ENCODE measurements at regions not wholly inside any gene's neighbourhood (a gene's known extent, or its start where the extent isn't known, plus 50 kb on each side); places are given as distances from the start of the nearest gene placed in this dataset.

GRCh38 chr12:30384976-30385375 is 310.7 kb downstream of the IPO8 start:
- Histone ChIP-seq H3K4me3 (no peak overlapping the region), H3K4me1 (ENCODE audit: insufficient read depth) (no peaks in the 10 kb centered on the region), H3K9me3 (no peaks in the 10 kb centered on the region), H3K27ac (no peak overlapping the region), H3K27me3 (no peaks in the 10 kb centered on the region), H3K36me3 (no peaks in the 10 kb centered on the region)
- 82 to 98% (median 86%) methylated on average over 1 of the region's 1 CpG for WGBS, 3 donors
- DNase-seq = no peak
- TF ChIP-seq EP300 (IDR thresholded peaks at IDR 0.05) (no peak), POLR2A (IDR thresholded peaks at IDR 0.05) (no peak)
- TF ChIP-seq, protein P1, sequence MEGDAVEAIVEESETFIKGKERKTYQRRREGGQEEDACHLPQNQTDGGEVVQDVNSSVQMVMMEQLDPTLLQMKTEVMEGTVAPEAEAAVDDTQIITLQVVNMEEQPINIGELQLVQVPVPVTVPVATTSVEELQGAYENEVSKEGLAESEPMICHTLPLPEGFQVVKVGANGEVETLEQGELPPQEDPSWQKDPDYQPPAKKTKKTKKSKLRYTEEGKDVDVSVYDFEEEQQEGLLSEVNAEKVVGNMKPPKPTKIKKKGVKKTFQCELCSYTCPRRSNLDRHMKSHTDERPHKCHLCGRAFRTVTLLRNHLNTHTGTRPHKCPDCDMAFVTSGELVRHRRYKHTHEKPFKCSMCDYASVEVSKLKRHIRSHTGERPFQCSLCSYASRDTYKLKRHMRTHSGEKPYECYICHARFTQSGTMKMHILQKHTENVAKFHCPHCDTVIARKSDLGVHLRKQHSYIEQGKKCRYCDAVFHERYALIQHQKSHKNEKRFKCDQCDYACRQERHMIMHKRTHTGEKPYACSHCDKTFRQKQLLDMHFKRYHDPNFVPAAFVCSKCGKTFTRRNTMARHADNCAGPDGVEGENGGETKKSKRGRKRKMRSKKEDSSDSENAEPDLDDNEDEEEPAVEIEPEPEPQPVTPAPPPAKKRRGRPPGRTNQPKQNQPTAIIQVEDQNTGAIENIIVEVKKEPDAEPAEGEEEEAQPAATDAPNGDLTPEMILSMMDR (IDR thresholded peaks at IDR 0.05) = no peak
- intact Hi-C loops (cut with DNase I) = no loop called here

GRCh38 chr12:30378307-30378706 is 317.4 kb downstream of the IPO8 start:
- no peaks in the 10 kb centered on the region for H3K27me3 ChIP-seq
- H3K9me3 ChIP-seq = no peaks in the 10 kb centered on the region
- intact Hi-C loops (cut with DNase I) = no loop called here
- H3K36me3 ChIP-seq = no peaks in the 10 kb centered on the region
- DNase-seq = no peak
- no peak overlapping the region for H3K4me3 ChIP-seq
- no peak for TF ChIP-seq EP300 (IDR thresholded peaks at IDR 0.05)
- no peak for TF ChIP-seq POLR2A (IDR thresholded peaks at IDR 0.05)
- TF ChIP-seq, protein P1 (IDR thresholded peaks at IDR 0.05) = no peak
- 90 to 100% (median 90%) methylated on average over 1 of the region's 1 CpG for WGBS, 3 donors
- no peak overlapping the region for H3K27ac ChIP-seq
- H3K4me1 ChIP-seq (ENCODE audit: insufficient read depth) = no peaks in the 10 kb centered on the region

DNA sequence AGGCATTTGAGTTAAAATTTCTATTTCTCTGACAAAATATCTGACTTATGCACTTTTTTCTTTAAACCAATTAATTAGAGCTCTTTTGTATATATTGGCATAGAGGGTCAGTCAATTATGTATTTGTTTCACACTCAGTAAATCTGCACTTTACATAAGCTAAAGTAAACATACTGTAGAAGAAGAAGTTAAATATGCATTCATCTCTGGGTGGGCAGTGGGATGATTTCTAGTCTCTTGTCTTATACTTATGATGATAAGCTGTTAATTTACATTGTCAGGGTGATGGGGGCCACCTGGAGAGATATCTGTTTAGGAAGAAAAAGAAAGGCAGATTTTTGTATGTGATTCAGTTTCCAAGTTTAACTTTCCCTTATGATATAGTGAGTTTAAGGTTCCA is 330.8 kb downstream of the IPO8 start:
- Histone ChIP-seq H3K4me1 (ENCODE audit: insufficient read depth) (no peaks in the 10 kb centered on the region), H3K36me3 (no peaks in the 10 kb centered on the region), H3K27ac (no peak overlapping the region), H3K9me3 (no peaks in the 10 kb centered on the region), H3K27me3 (no peaks in the 10 kb centered on the region), H3K4me3 (no peak overlapping the region)
- TF ChIP-seq POLR2A (IDR thresholded peaks at IDR 0.05) (no peak), EP300 (IDR thresholded peaks at IDR 0.05) (no peak)
- TF ChIP-seq, protein P1 (IDR thresholded peaks at IDR 0.05) = no peak
- intact Hi-C loops (cut with DNase I) = no loop called here
- DNase-seq = no peak

DNA sequence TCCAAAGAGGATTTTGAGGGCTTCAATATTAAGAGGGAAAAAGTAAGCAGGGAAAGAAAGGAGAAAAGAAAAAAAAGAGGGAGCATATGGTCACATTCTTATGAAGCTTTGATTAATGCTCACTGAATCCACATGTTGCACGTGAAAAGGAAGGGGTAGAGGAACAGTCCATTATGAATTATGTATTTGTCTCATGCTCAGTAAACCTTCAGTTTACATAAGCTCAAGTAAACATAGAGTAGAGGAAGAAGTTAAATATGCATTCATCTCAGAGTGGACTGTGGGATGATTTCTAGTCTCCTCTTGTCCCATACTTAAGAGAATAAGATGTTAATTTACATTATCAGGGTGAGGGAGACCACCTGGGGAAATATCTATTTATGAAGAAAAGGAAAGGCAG is 334.5 kb downstream of the IPO8 start:
- DNase-seq = no peak
- Histone ChIP-seq H3K27ac (no peak overlapping the region), H3K4me3 (no peak overlapping the region), H3K36me3 (no peaks in the 10 kb centered on the region), H3K9me3 (no peaks in the 10 kb centered on the region), H3K4me1 (ENCODE audit: insufficient read depth) (no peaks in the 10 kb centered on the region), H3K27me3 (no peaks in the 10 kb centered on the region)
- 17 to 42% (median 30%) methylated on average over 1 of the region's 1 CpG for WGBS, 3 donors
- intact Hi-C loops (cut with DNase I) = no loop called here
- TF ChIP-seq EP300 (IDR thresholded peaks at IDR 0.05) (no peak), POLR2A (IDR thresholded peaks at IDR 0.05) (no peak)
- TF ChIP-seq, protein P1 (IDR thresholded peaks at IDR 0.05) = no peak

DNA sequence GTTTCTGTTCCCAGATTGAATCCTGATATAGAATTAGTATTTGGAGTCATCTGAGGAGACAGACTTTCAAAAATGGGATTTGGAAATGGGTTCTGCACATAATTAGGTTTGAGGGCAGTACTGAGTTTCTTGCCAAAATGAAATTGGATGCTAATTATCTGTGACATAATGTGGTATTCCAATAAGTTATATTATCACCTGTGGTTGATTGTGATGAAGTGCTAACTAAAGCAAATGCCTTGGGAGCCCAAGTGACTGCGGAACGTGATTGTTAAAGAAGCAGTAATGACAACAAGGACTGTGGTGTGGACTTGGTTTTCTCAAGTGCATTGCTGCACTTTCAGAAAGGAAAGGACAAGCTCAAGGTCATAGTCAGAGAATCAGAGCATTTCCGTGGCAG is 337.0 kb downstream of the IPO8 start:
- TF ChIP-seq EP300 (IDR thresholded peaks at IDR 0.05) (no peak), POLR2A (IDR thresholded peaks at IDR 0.05) (no peak)
- TF ChIP-seq, protein P1 (IDR thresholded peaks at IDR 0.05) = no peak
- H3K27me3 ChIP-seq = no peaks in the 10 kb centered on the region
- 83 to 86% (median 85%) methylated on average over 3 of the region's 3 CpGs for WGBS, 3 donors
- no peaks in the 10 kb centered on the region for H3K9me3 ChIP-seq
- intact Hi-C loops (cut with DNase I) = no loop called here
- no peaks in the 10 kb centered on the region for H3K36me3 ChIP-seq
- H3K4me1 ChIP-seq (ENCODE audit: insufficient read depth) = no peaks in the 10 kb centered on the region
- no peak overlapping the region for H3K4me3 ChIP-seq
- DNase-seq = no peak
- no peak overlapping the region for H3K27ac ChIP-seq

All from ovary (tissue), 7 donors.